HG02763 (cell line): ENCODE measurements at regions not wholly inside any gene's neighbourhood (a gene's known extent, or its start where the extent isn't known, plus 50 kb on each side); places are given as distances from the start of the nearest gene placed in this dataset.

Source experiments
- ATAC-seq: cut with Tn5 transposase; IDR thresholded peaks from one replicate; pipeline ENCODE4 v1.9.1; 2021; ENCODE audit warnings: mild to moderate bottlenecking, moderate library complexity; ENCODE audit not compliant: unreplicated experiment

- no peak for ATAC-seq
Measured at GRCh38 chr18:78510636-78511035, 469.0 kb upstream of the SALL3 start.

GRCh38 chr18:78511666-78512601 lies 467.7 kb upstream of the SALL3 start:
- no peak for ATAC-seq

- ATAC-seq = no peak
Measured at GRCh38 chr18:78514910-78515670, 464.5 kb upstream of the SALL3 start.

GRCh38 chr18:78517328-78517727 lies 462.3 kb upstream of the SALL3 start:
- no peak for ATAC-seq

GRCh38 chr18:78517973-78518372 lies 461.6 kb upstream of the SALL3 start:
- no peak for ATAC-seq

- no peak for ATAC-seq
Measured at GRCh38 chr18:78518805-78519204, 460.8 kb upstream of the SALL3 start.

- ATAC-seq = no peak
Measured at GRCh38 chr18:78519394-78520062, 460.1 kb upstream of the SALL3 start.

- no peak for ATAC-seq
Measured at GRCh38 chr18:78521136-78521535, 458.5 kb upstream of the SALL3 start.

- ATAC-seq = no peak
Measured at GRCh38 chr18:78521744-78522143, 457.9 kb upstream of the SALL3 start.

GRCh38 chr18:78522507-78522906 lies 457.1 kb upstream of the SALL3 start:
- ATAC-seq = no peak

GRCh38 chr18:78523850-78524249 lies 455.8 kb upstream of the SALL3 start:
- no peak for ATAC-seq

- no peak for ATAC-seq
Measured at GRCh38 chr18:78525366-78526111, 454.1 kb upstream of the SALL3 start.

- ATAC-seq = no peak
Measured at GRCh38 chr18:78526275-78526674, 453.3 kb upstream of the SALL3 start.

- no peak for ATAC-seq
Measured at GRCh38 chr18:78526923-78527711, 452.5 kb upstream of the SALL3 start.

GRCh38 chr18:78527984-78528383 lies 451.6 kb upstream of the SALL3 start:
- no peak for ATAC-seq

- ATAC-seq = no peak
Measured at GRCh38 chr18:78528411-78529258, 451.0 kb upstream of the SALL3 start.

- no peak for ATAC-seq
Measured at GRCh38 chr18:78531637-78532036, 448.0 kb upstream of the SALL3 start.

- no peak for ATAC-seq
Measured at GRCh38 chr18:78538669-78539440, 440.8 kb upstream of the SALL3 start.
